H1 (cell line): ENCODE measurements at regions not wholly inside any gene's neighbourhood (a gene's known extent, or its start where the extent isn't known, plus 50 kb on each side); places are given as distances from the start of the nearest gene placed in this dataset.

Experiments
- GABPA ChIP-seq: IDR thresholded peaks from 2 replicates; pipeline ENCODE4 v1.6.1; 2011; ENCODE audit warnings: mild to moderate bottlenecking, low read length, moderate library complexity, borderline replicate concordance; ENCODE audit not compliant: insufficient read depth
- MAX ChIP-seq: IDR thresholded peaks from 2 replicates; pipeline ENCODE4 v1.6.1; 2012; ENCODE audit warnings: inconsistent platforms
- RAD21 ChIP-seq, 2 experiments: IDR thresholded peaks in 1 of 2; conservative IDR thresholded peaks in 1 of 2; 2 replicates each; pipeline ENCODE4 v1.6.1; 2011; ENCODE audit warnings: low read depth in 2 of 2, low read length in 2 of 2, improper control_type of control experiment in 1 of 2, inconsistent platforms in 1 of 2, mild to moderate bottlenecking in 1 of 2, moderate library complexity in 1 of 2

GRCh38 chr17:26962255-26963162 is 331.4 kb upstream of the WSB1 start:
- no peak for TF ChIP-seq GABPA
- no peak for TF ChIP-seq MAX
- no peak for TF ChIP-seq RAD21 (IDR thresholded peaks at IDR 0.05 in 1 of 2, conservative IDR thresholded peaks at IDR 0.05 in 1 of 2; ENCODE audit: low read depth in 2 of 2, low read length in 2 of 2)
